Activated naive CD4-positive, alpha-beta T cell treated with anti-CD3 and anti-CD28 coated beads for 36 hours (primary cell): ENCODE measurements at regions not wholly inside any gene's neighbourhood (a gene's known extent, or its start where the extent isn't known, plus 50 kb on each side); places are given as distances from the start of the nearest gene placed in this dataset.
A peak's percentile ranks its signal among the peaks of the same experiment; 100 is the strongest.

Source experiments
- CTCF ChIA-PET: fragments of 350-600 bp; sonication (Branson Sonifier 250); formaldehyde crosslinking; loops from one replicate; lab custom pipeline; 2021; ENCODE audit warnings: antibody characterized with exemption; lab: Charles Lee
- DNase-seq: peaks from one replicate; pipeline ENCODE4 v3.0.0-alpha.2; 2020
- H3K27ac Mint-ChIP-seq: one replicate; pipeline ENCODE4 v1.8.0; 2021; ENCODE audit warnings: mild to moderate bottlenecking, mixed read lengths
- H3K27me3 Mint-ChIP-seq: one replicate; pipeline ENCODE4 v1.8.0; 2021; ENCODE audit warnings: low read depth, mixed read lengths
- H3K36me3 Mint-ChIP-seq: one replicate; pipeline ENCODE4 v1.8.0; 2021; ENCODE audit warnings: low read depth, mixed read lengths
- H3K4me1 Mint-ChIP-seq: one replicate; pipeline ENCODE4 v1.8.0; 2021; ENCODE audit warnings: low read depth, mixed read lengths
- H3K4me3 Mint-ChIP-seq: one replicate; pipeline ENCODE4 v1.8.0; 2021; ENCODE audit warnings: mild to moderate bottlenecking, moderate library complexity, mixed read lengths
- H3K9me3 Mint-ChIP-seq: one replicate; pipeline ENCODE4 v1.8.0; 2021; ENCODE audit warnings: mixed read lengths
- intact Hi-C: fragments of 100-400 bp; cut with micrococcal nuclease; formaldehyde crosslinking; loops from one replicate; pipeline ENCODE4 v1.15.1; 2023

GRCh38 chr5:135196483-135196882 is 162.5 kb upstream of the PITX1 start:
- DNase-seq: no peak
- no peaks in the 10 kb centered on the region for H3K4me1 Mint-ChIP-seq
- H3K4me3 Mint-ChIP-seq: no peak overlapping the region
- H3K27ac Mint-ChIP-seq: no peak overlapping the region
- CTCF ChIA-PET: no interaction called here
- H3K9me3 Mint-ChIP-seq: no peaks in the 10 kb centered on the region
- H3K27me3 Mint-ChIP-seq: peaks cover 4% of the 10 kb centered on the region
- H3K36me3 Mint-ChIP-seq: no peaks in the 10 kb centered on the region
- intact Hi-C loops: no loop called here

GRCh38 chr5:135195270-135195608 is 161.2 kb upstream of the PITX1 start:
- no peak overlapping the region for H3K27ac Mint-ChIP-seq
- H3K4me3 Mint-ChIP-seq: no peak overlapping the region
- peaks cover 2% of the 10 kb centered on the region for H3K4me1 Mint-ChIP-seq
- H3K27me3 Mint-ChIP-seq: peaks cover 7% of the 10 kb centered on the region
- intact Hi-C loops: no loop called here
- no peaks in the 10 kb centered on the region for H3K36me3 Mint-ChIP-seq
- H3K9me3 Mint-ChIP-seq: no peaks in the 10 kb centered on the region
- no peak for DNase-seq
- CTCF ChIA-PET: interaction anchor here (0.6 kb wide), 1 partner anchor 12 kb away, joined by 5 read pairs; no protein-coding TSS in a partner anchor

GRCh38 chr5:135194573-135195269 is 160.7 kb upstream of the PITX1 start:
- Mint-ChIP-seq H3K9me3 (no peaks in the 10 kb centered on the region), H3K4me3 (no peak overlapping the region), H3K4me1 (peaks cover 2% of the 10 kb centered on the region), H3K27ac (no peak overlapping the region), H3K36me3 (no peaks in the 10 kb centered on the region), H3K27me3 (peaks cover 5% of the 10 kb centered on the region)
- intact Hi-C loops: loop anchor here (5.0 kb wide), 1 partner anchor 607 kb away; no protein-coding TSS in a partner anchor
- DNase-seq: no peak
- CTCF ChIA-PET: no interaction called here

GRCh38 chr5:135194126-135194488 is 160.1 kb upstream of the PITX1 start:
- intact Hi-C loops: loop anchor here (5.0 kb wide), 1 partner anchor 607 kb away; no protein-coding TSS in a partner anchor
- Mint-ChIP-seq H3K4me1 (peaks cover 2% of the 10 kb centered on the region), H3K27me3 (peaks cover 5% of the 10 kb centered on the region), H3K27ac (peak overlapping the region; percentile 46), H3K9me3 (no peaks in the 10 kb centered on the region), H3K4me3 (no peak overlapping the region), H3K36me3 (no peaks in the 10 kb centered on the region)
- CTCF ChIA-PET: no interaction called here
- no peak for DNase-seq

- peaks cover 5% of the 10 kb centered on the region for H3K27me3 Mint-ChIP-seq
- peaks cover 2% of the 10 kb centered on the region for H3K4me1 Mint-ChIP-seq
- CTCF ChIA-PET: interaction anchor here (0.8 to 1.0 kb wide), 2 partner anchors 214 to 276 kb away, joined by 3 to 4 read pairs; no protein-coding TSS in a partner anchor
- DNase-seq: no peak
- H3K9me3 Mint-ChIP-seq: no peaks in the 10 kb centered on the region
- H3K4me3 Mint-ChIP-seq: no peak overlapping the region
- peak overlapping the region; percentile 46 for H3K27ac Mint-ChIP-seq
- intact Hi-C loops: loop anchor here (5.0 kb wide), 1 partner anchor 606 kb away; no protein-coding TSS in a partner anchor
- H3K36me3 Mint-ChIP-seq: no peaks in the 10 kb centered on the region
Observed at GRCh38 chr5:135193213-135194125, 159.4 kb upstream of the PITX1 start.

GRCh38 chr5:135192351-135192750 is 158.3 kb upstream of the PITX1 start:
- intact Hi-C loops: loop anchor here (5.0 kb wide), 1 partner anchor 605 kb away; no protein-coding TSS in a partner anchor
- Mint-ChIP-seq H3K4me1 (peaks cover 2% of the 10 kb centered on the region), H3K27ac (no peak overlapping the region), H3K9me3 (no peaks in the 10 kb centered on the region), H3K4me3 (no peak overlapping the region), H3K36me3 (no peaks in the 10 kb centered on the region), H3K27me3 (peaks cover 5% of the 10 kb centered on the region)
- no peak for DNase-seq
- CTCF ChIA-PET: interaction anchor here (1.0 kb wide), 1 partner anchor 181 kb away, joined by 3 read pairs; no protein-coding TSS in a partner anchor

- peak; percentile 84 for DNase-seq
- H3K36me3 Mint-ChIP-seq: no peaks in the 10 kb centered on the region
- intact Hi-C loops: loop anchor here (1.0 to 5.0 kb wide), 5 partner anchors 141 to 604 kb away; no protein-coding TSS in a partner anchor
- no peak overlapping the region for H3K27ac Mint-ChIP-seq
- H3K9me3 Mint-ChIP-seq: no peaks in the 10 kb centered on the region
- H3K4me1 Mint-ChIP-seq: peaks cover 2% of the 10 kb centered on the region
- CTCF ChIA-PET: interaction anchor here (1.0 to 1.5 kb wide), 6 partner anchors 10 to 274 kb away, joined by 3 to 9 read pairs (median 4); no protein-coding TSS in a partner anchor
- H3K27me3 Mint-ChIP-seq: peaks cover 5% of the 10 kb centered on the region
- H3K4me3 Mint-ChIP-seq: peak overlapping the region; percentile 70
Observed at GRCh38 chr5:135191084-135191826, 157.2 kb upstream of the PITX1 start.

- H3K9me3 Mint-ChIP-seq: no peaks in the 10 kb centered on the region
- DNase-seq: no peak
- H3K4me1 Mint-ChIP-seq: peaks cover 4% of the 10 kb centered on the region
- intact Hi-C loops: loop anchor here (1.0 to 5.0 kb wide), 5 partner anchors 142 to 603 kb away; no protein-coding TSS in a partner anchor
- no peak overlapping the region for H3K27ac Mint-ChIP-seq
- peaks cover 5% of the 10 kb centered on the region for H3K27me3 Mint-ChIP-seq
- no peak overlapping the region for H3K4me3 Mint-ChIP-seq
- CTCF ChIA-PET: interaction anchor here (1.2 to 1.5 kb wide), 5 partner anchors 9 to 273 kb away, joined by 3 to 9 read pairs (median 5); no protein-coding TSS in a partner anchor
- H3K36me3 Mint-ChIP-seq: no peaks in the 10 kb centered on the region
Observed at GRCh38 chr5:135190416-135191083, 156.5 kb upstream of the PITX1 start.

- no peak overlapping the region for H3K4me3 Mint-ChIP-seq
- H3K36me3 Mint-ChIP-seq: no peaks in the 10 kb centered on the region
- no peaks in the 10 kb centered on the region for H3K9me3 Mint-ChIP-seq
- H3K27me3 Mint-ChIP-seq: peaks cover 5% of the 10 kb centered on the region
- H3K27ac Mint-ChIP-seq: no peak overlapping the region
- peaks cover 4% of the 10 kb centered on the region for H3K4me1 Mint-ChIP-seq
- intact Hi-C loops: no loop called here
- CTCF ChIA-PET: no interaction called here
- DNase-seq: no peak
Observed at GRCh38 chr5:135189024-135189423, 155.0 kb upstream of the PITX1 start.

GRCh38 chr5:135188233-135188914 is 154.3 kb upstream of the PITX1 start:
- intact Hi-C loops: no loop called here
- Mint-ChIP-seq H3K36me3 (no peaks in the 10 kb centered on the region), H3K4me3 (no peak overlapping the region), H3K9me3 (no peaks in the 10 kb centered on the region), H3K4me1 (peaks cover 4% of the 10 kb centered on the region), H3K27ac (no peak overlapping the region), H3K27me3 (peaks cover 5% of the 10 kb centered on the region)
- CTCF ChIA-PET: interaction anchor here (0.9 kb wide), 1 partner anchor 21 kb away, joined by 3 read pairs; no protein-coding TSS in a partner anchor
- DNase-seq: no peak
